ENCODE measurements at regions not wholly inside any gene's neighbourhood (a gene's known extent, or its start where the extent isn't known, plus 50 kb on each side); places are given as distances from the start of the nearest gene placed in this dataset.

- POLR2A ChIA-PET = no interaction called here
- in situ Hi-C loops (cut with HindIII; ENCODE audit: extremely low pct_ligation_motif_present, low pct_unique_long_range_greater_than_20kb) = no loop called here
Observed at GRCh38 chr1:14113271-14113670, 413.3 kb downstream of the PRDM2 start.

More at GRCh38 chr1:14113271-14113670, 413.3 kb downstream of the PRDM2 start:
- TF ChIP-seq, protein P1, sequence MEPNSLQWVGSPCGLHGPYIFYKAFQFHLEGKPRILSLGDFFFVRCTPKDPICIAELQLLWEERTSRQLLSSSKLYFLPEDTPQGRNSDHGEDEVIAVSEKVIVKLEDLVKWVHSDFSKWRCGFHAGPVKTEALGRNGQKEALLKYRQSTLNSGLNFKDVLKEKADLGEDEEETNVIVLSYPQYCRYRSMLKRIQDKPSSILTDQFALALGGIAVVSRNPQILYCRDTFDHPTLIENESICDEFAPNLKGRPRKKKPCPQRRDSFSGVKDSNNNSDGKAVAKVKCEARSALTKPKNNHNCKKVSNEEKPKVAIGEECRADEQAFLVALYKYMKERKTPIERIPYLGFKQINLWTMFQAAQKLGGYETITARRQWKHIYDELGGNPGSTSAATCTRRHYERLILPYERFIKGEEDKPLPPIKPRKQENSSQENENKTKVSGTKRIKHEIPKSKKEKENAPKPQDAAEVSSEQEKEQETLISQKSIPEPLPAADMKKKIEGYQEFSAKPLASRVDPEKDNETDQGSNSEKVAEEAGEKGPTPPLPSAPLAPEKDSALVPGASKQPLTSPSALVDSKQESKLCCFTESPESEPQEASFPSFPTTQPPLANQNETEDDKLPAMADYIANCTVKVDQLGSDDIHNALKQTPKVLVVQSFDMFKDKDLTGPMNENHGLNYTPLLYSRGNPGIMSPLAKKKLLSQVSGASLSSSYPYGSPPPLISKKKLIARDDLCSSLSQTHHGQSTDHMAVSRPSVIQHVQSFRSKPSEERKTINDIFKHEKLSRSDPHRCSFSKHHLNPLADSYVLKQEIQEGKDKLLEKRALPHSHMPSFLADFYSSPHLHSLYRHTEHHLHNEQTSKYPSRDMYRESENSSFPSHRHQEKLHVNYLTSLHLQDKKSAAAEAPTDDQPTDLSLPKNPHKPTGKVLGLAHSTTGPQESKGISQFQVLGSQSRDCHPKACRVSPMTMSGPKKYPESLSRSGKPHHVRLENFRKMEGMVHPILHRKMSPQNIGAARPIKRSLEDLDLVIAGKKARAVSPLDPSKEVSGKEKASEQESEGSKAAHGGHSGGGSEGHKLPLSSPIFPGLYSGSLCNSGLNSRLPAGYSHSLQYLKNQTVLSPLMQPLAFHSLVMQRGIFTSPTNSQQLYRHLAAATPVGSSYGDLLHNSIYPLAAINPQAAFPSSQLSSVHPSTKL (CRISPR knock-in tag; IDR thresholded peaks at IDR 0.05) = no peak
- TF ChIP-seq, protein P2, sequence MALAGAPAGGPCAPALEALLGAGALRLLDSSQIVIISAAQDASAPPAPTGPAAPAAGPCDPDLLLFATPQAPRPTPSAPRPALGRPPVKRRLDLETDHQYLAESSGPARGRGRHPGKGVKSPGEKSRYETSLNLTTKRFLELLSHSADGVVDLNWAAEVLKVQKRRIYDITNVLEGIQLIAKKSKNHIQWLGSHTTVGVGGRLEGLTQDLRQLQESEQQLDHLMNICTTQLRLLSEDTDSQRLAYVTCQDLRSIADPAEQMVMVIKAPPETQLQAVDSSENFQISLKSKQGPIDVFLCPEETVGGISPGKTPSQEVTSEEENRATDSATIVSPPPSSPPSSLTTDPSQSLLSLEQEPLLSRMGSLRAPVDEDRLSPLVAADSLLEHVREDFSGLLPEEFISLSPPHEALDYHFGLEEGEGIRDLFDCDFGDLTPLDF (CRISPR knock-in tag; IDR thresholded peaks at IDR 0.05) = no peak
- TF ChIP-seq ATF1 (CRISPR knock-in tag; IDR thresholded peaks at IDR 0.05) (no peak), ZNF784 (CRISPR knock-in tag; IDR thresholded peaks at IDR 0.05; ENCODE audit: borderline replicate concordance) (no peak), ZNF552 (CRISPR knock-in tag; IDR thresholded peaks at IDR 0.05; ENCODE audit: borderline replicate concordance) (no peak), CEBPZ (IDR thresholded peaks at IDR 0.05; ENCODE audit: low read length) (no peak), BHLHE40 (IDR thresholded peaks at IDR 0.05; ENCODE audit: low read length) (no peak), TGIF2 (CRISPR knock-in tag; IDR thresholded peaks at IDR 0.05) (no peak), ZNF468 (CRISPR knock-in tag; IDR thresholded peaks at IDR 0.05) (no peak)
- no peak overlapping the region for H3K4me2 ChIP-seq (ENCODE audit: low read depth, low read length)
- no peaks in the 10 kb centered on the region for H3K27me3 ChIP-seq (ENCODE audit: control insufficient read depth in 1 of 2, insufficient read depth in 2 of 2, low read length in 2 of 2)
- CTCF ChIA-PET (ENCODE audit: low intra/inter-chr PET ratio, low total read pairs) = no interaction called here
- H4K20me1 ChIP-seq (ENCODE audit: insufficient read depth, low read length) = no peaks in the 10 kb centered on the region
- H3K79me2 ChIP-seq (ENCODE audit: insufficient read depth, low read length) = no peaks in the 10 kb centered on the region
- intact Hi-C loops (cut with micrococcal nuclease; ENCODE audit: unreplicated experiment) = no loop called here
- no peaks in the 10 kb centered on the region for H3K36me3 ChIP-seq (replicated peaks in 1 of 2; ENCODE audit: control insufficient read depth in 1 of 2, insufficient read depth in 2 of 2, low read length in 2 of 2)
- H2AFZ ChIP-seq (ENCODE audit: low read length) = no peak overlapping the region
- FAIRE-seq = no peak
- no peak overlapping the region for H3K9ac ChIP-seq (ENCODE audit: insufficient read depth, low read depth, low read length)
- 40% methylated on average over 9 of the region's 9 CpGs for WGBS (ENCODE audit: low lambda C conversion rate)
- H3K9me3 ChIP-seq (ENCODE audit: low read length) = no peaks in the 10 kb centered on the region
- H3K4me3 ChIP-seq (replicated peaks in 1 of 3; ENCODE audit: insufficient read depth in 1 of 3, low read depth in 2 of 3, low read length in 3 of 3) = no peak overlapping the region
- no TSS peak for BruUV-seq (replicated peaks)
- ATAC-seq = no peak
- no peaks in the 10 kb centered on the region for H3K4me1 ChIP-seq (ENCODE audit: insufficient read depth, low read length)
- no peak overlapping the region for H3K27ac ChIP-seq (ENCODE audit: extremely low read length, insufficient read depth, low read length)
- DNase-seq (ENCODE audit: low spot score) = no peak
